Subcutaneous abdominal adipose tissue (tissue), 5 donors: ENCODE measurements at regions not wholly inside any gene's neighbourhood (a gene's known extent, or its start where the extent isn't known, plus 50 kb on each side); places are given as distances from the start of the nearest gene placed in this dataset.

Experiments used
- H3K27ac ChIP-seq: one replicate; pipeline ENCODE4 v1.7.0; 2013; ENCODE audit warnings: low read depth, mild to moderate bottlenecking, inconsistent platforms, low read length, moderate library complexity
- H3K27me3 ChIP-seq, 5 donors: one replicate each; pipeline ENCODE4 v1.7.0; 2013; ENCODE audit warnings: low read length in 5 of 5, inconsistent platforms in 1 of 5; ENCODE audit not compliant: control insufficient read depth in 5 of 5, insufficient read depth in 4 of 5
- H3K36me3 ChIP-seq, 5 donors: one replicate each; pipeline ENCODE4 v1.7.0; 2013; ENCODE audit warnings: low read length in 5 of 5; ENCODE audit not compliant: control insufficient read depth in 5 of 5, insufficient read depth in 5 of 5
- H3K4me1 ChIP-seq, 5 donors: one replicate each; pipeline ENCODE4 v1.7.0; 2013; ENCODE audit warnings: low read length in 5 of 5, mild to moderate bottlenecking in 3 of 5, moderate library complexity in 1 of 5; ENCODE audit not compliant: control insufficient read depth in 5 of 5, insufficient read depth in 5 of 5
- H3K4me3 ChIP-seq, 5 donors: one replicate each; pipeline ENCODE4 v1.7.0; 2013; ENCODE audit warnings: low read length in 5 of 5, low read depth in 1 of 5
- H3K9ac ChIP-seq, 5 donors: one replicate each; pipeline ENCODE4 v1.7.0; 2013; ENCODE audit warnings: low read length in 5 of 5, mild to moderate bottlenecking in 4 of 5, moderate library complexity in 3 of 5
- H3K9me3 ChIP-seq, 5 donors: one replicate each; pipeline ENCODE4 v1.7.0; 2013; ENCODE audit warnings: low read length in 5 of 5; ENCODE audit not compliant: control insufficient read depth in 5 of 5
- donor health status: healthy.
- donor health status: healthy.
- donor health status: healthy.
- donor health status: healthy.
- donor health status: healthy.

DNA sequence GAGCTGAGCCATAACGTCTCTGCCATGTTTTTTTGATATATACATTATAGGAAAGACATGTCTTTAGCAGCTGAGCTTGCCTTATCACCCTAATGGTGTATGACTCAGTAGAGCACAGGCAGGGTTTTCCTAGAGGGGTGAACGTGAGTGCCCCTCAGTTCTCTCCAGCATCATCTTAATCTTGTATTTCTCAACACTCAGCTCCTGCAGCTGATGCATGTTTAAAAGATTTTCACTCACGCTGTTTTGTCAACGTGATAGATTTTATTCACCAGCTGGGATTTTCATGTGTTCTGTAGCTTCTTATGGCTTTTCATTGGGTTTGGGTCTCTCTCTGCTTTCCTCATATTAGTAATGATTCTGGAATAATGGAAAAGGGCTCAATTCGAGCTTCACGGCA is 186.0 kb upstream of the PMFBP1 start:
- Histone ChIP-seq H3K9me3 (peaks cover 0 to 2% (median 0%) of the 10 kb centered on the region in 5 donors), H3K9ac (no peak overlapping the region), H3K27ac (no peak overlapping the region), H3K4me1 (no peaks in the 10 kb centered on the region), H3K27me3 (no peaks in the 10 kb centered on the region), H3K4me3 (no peak overlapping the region), H3K36me3 (no peaks in the 10 kb centered on the region)

DNA sequence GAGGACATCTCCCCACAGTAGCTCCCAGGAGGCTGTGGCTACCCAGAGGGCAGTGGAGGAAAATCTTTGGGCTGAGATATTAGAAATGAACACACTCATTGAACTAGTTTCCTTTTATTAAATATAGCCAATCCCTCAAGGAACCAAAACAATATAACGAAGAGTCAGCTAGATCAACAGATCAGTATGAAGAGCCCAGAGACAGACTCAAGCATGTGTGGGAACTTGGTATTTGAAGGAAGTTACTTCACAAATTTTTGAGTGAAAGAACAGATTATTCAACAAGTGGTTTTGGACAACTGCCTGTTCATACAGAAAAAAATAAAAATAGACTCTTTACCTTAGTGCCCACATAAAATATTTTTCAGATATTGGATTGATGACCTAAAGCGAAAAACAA is 183.6 kb upstream of the PMFBP1 start:
- H3K4me3 ChIP-seq, result no peak overlapping the region
- H3K27ac ChIP-seq, result no peak overlapping the region
- peaks cover 0 to 2% (median 0%) of the 10 kb centered on the region in 5 donors for H3K9me3 ChIP-seq
- no peaks in the 10 kb centered on the region for H3K27me3 ChIP-seq
- no peaks in the 10 kb centered on the region for H3K4me1 ChIP-seq
- H3K9ac ChIP-seq, result no peak overlapping the region
- H3K36me3 ChIP-seq, result no peaks in the 10 kb centered on the region

DNA sequence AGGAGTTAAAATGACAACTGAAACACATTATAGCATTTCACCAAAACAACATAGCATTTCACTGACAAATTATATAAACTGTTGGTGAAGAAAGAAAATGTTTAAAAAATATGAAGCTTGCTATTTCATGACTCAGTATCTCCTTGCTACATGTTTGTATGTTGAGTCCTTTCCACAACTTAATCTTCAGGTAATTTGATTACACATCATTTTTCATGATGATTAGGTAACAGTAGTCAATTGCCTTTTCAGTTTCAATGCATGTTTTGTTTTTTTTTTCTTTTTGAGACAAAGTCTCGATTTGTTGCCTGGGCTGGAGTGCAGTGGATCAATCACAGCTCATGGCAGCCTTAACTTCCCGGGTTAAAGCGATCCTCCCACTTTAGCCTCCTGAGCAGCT is 177.8 kb upstream of the PMFBP1 start:
- H3K27me3 ChIP-seq, result no peaks in the 10 kb centered on the region
- H3K36me3 ChIP-seq, result no peaks in the 10 kb centered on the region
- H3K9ac ChIP-seq, result no peak overlapping the region
- H3K4me3 ChIP-seq, result no peak overlapping the region
- H3K9me3 ChIP-seq, result no peaks in the 10 kb centered on the region
- no peak overlapping the region for H3K27ac ChIP-seq
- no peaks in the 10 kb centered on the region for H3K4me1 ChIP-seq

DNA sequence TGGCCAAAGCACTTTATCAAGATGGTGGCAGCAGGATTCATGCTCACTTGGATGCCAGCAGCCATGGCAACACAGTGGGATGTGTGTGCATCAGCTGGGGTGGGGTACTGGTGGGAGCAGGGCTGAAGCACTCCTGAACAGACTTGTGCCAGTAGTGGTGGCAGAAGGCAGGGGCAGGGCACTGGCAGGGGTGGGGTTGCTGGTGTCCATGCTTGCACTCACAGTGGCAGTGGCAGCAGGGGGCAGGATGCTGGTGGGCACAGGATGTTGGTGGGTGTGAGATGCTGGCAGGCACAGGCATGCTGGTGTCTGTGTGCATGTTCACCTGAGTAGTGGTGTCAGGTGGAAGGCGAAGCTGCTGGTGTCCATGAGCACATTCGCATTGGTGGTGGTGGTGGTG is 161.0 kb upstream of the PMFBP1 start:
- Histone ChIP-seq H3K9ac (no peak overlapping the region), H3K9me3 (peaks cover 0 to 17% (median 9%) of the 10 kb centered on the region in 5 donors), H3K27ac (no peak overlapping the region), H3K27me3 (no peaks in the 10 kb centered on the region), H3K36me3 (no peaks in the 10 kb centered on the region), H3K4me3 (no peak overlapping the region), H3K4me1 (no peaks in the 10 kb centered on the region)

DNA sequence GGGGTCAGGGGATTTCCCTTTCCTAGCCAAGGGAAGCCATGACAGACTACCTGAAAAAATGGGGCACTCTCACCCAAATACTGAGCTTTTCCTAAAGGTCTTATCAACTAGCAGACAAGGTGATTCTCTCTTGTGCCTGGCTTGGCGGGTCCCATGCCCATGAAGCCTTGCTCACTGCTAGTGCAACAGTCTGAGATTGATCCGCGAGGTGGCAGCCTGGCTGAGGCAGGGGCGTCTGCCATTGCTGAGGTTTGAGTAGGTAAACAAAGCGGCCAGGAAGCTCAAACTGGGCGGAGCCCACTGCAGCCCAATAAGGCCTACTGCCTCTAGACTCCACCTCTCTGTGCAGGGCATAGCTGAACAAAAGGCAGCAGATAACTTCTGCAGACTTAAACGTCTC is 152.6 kb upstream of the PMFBP1 start:
- H3K9ac ChIP-seq, result no peak overlapping the region

DNA sequence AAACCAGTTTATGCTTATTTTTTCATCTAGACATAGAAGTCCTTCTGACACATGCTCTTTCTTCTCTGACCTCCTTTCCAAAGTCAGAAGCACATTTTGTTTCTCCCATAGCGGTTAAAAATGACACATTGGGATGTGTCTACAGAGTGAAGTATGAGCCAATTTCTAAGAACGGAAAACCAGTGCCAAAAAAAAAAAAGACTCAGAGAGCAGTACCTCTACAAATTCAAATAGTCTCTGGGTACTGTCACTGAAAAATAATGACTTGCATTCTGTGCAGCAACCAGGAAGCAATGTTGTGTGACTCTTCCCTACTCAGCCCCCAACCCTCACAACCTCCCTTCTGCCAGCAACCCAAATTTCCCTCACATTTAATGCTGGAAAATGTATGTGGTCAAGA is 145.5 kb upstream of the PMFBP1 start:
- Histone ChIP-seq H3K9me3 (peaks cover 0 to 9% (median 6%) of the 10 kb centered on the region in 5 donors), H3K36me3 (no peaks in the 10 kb centered on the region), H3K4me1 (peaks cover 0 to 13% (median 7%) of the 10 kb centered on the region in 5 donors), H3K27ac (no peak overlapping the region), H3K4me3 (no peak overlapping the region), H3K27me3 (no peaks in the 10 kb centered on the region), H3K9ac (no peak overlapping the region)

More for the DNA sequence above, 152.6 kb upstream of the PMFBP1 start:
- Histone ChIP-seq H3K27me3 (no peaks in the 10 kb centered on the region), H3K27ac (no peak overlapping the region), H3K9me3 (peaks cover 0 to 6% (median 5%) of the 10 kb centered on the region in 5 donors), H3K4me1 (no peaks in the 10 kb centered on the region), H3K4me3 (no peak overlapping the region), H3K36me3 (no peaks in the 10 kb centered on the region)

DNA sequence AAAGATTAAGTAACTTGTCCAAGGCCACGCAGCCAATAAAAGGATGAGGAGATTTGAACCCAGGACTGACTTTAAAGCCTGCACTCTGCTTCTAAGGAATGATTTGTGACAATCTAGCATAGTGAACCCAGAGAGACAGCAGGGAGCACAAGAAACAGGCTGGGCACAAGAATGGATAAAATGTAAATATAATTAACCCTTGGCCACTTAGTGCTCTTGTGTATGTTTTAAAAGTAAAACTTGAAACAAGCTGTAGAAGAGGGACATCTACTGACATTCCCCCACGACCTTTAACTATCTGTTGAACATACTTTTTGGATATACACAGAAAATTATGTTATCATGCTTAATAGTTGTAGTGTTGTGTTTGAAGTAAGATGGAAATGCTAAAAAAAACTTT is 141.9 kb upstream of the PMFBP1 start:
- Histone ChIP-seq H3K36me3 (no peaks in the 10 kb centered on the region), H3K27ac (no peak overlapping the region), H3K9me3 (peaks cover 0 to 4% (median 0%) of the 10 kb centered on the region in 5 donors), H3K27me3 (no peaks in the 10 kb centered on the region), H3K4me1 (peaks cover 0 to 13% (median 7%) of the 10 kb centered on the region in 5 donors), H3K9ac (no peak overlapping the region), H3K4me3 (no peak overlapping the region)

DNA sequence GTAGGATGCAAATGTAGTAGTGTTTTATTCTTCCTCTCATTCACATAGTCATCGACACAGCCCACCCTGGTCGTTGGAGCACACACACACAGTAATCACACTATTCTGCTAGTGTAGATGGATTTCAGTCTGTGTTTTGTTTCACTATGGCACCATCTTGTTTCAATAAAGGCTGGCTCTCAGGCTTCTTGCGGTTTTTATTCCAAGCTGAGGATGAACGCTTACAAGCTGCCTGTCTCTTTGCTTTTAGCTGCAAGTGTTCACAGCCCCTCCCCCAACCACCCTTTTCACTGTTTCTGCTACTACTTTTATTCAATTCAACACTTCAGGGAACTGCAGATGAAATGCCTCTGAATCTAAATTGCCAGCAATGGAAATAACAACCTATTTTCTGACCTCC is 140.9 kb upstream of the PMFBP1 start:
- H3K27ac ChIP-seq, result no peak overlapping the region

DNA sequence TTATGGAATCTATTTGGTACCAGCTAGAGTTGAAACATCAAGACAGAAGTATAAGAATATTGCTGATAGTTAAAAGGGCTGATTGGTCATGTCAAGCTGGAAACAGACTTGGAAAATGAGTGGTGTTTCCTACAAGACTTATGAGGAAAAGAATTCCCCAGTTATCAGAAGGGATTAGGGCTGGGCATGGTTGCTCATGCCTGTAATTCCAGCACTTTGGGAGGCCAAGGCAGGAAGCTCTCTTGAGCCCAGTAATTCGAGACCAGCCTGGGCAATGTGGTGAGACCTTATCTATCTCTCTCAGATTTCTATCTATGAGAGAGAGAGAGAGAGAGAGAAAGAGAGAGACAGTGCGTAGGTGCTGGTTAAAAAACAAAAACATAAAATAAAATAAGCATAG is 139.5 kb upstream of the PMFBP1 start:
- no peaks in the 10 kb centered on the region for H3K36me3 ChIP-seq
- H3K4me3 ChIP-seq, result no peak overlapping the region
- peaks cover 0 to 7% (median 0%) of the 10 kb centered on the region in 5 donors for H3K9me3 ChIP-seq
- H3K27me3 ChIP-seq, result no peaks in the 10 kb centered on the region
- H3K9ac ChIP-seq, result no peak overlapping the region
- no peak overlapping the region for H3K27ac ChIP-seq
- H3K4me1 ChIP-seq, result no peaks in the 10 kb centered on the region

More for the DNA sequence above, 140.9 kb upstream of the PMFBP1 start:
- H3K4me1 ChIP-seq, result peaks cover 0 to 13% (median 7%) of the 10 kb centered on the region in 5 donors
- no peak overlapping the region for H3K4me3 ChIP-seq
- no peaks in the 10 kb centered on the region for H3K36me3 ChIP-seq
- no peak overlapping the region for H3K9ac ChIP-seq
- no peaks in the 10 kb centered on the region for H3K27me3 ChIP-seq
- H3K9me3 ChIP-seq, result peaks cover 0 to 4% (median 0%) of the 10 kb centered on the region in 5 donors

DNA sequence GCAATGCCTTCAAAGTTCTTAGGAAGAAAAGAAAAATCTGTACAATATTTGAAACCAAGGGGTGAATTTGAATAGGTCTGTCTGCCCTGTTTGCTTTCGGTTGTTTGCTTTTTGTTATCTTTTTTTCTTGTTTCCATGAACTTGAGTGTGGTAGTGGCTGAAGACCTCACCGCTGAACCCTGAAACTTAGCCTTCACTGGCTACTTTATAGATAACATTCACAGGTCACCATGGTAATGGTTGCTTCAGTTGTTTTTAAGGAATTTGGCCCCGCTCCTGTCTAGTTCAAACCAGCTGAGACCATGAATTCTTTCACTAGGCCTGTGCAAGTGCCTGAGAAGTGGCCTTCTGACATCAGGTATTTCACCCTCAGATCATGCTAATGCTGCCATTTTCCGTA is 137.0 kb upstream of the PMFBP1 start:
- peaks cover 0 to 7% (median 0%) of the 10 kb centered on the region in 5 donors for H3K9me3 ChIP-seq
- no peaks in the 10 kb centered on the region for H3K36me3 ChIP-seq
- H3K4me3 ChIP-seq, result no peak overlapping the region
- no peaks in the 10 kb centered on the region for H3K27me3 ChIP-seq
- no peak overlapping the region for H3K9ac ChIP-seq
- no peak overlapping the region for H3K27ac ChIP-seq
- H3K4me1 ChIP-seq, result no peaks in the 10 kb centered on the region

DNA sequence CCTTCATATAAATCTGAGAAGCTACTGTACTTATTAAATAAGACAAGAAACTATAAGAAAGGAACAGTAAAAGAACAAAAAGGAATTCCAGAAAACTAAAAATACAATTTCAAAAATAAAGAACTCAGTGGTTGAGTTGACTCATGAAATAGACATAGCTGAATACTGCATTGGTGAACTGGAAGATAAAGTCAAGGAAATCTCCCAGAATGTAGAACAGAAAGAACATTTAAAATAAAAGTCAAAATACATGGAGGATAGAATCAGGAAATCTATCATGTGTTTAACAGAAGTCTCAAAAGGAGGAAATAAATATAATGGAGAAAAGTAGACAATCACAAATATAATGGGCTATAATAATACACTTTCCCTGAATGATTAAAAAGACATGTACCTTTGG is 136.4 kb upstream of the PMFBP1 start:
- H3K36me3 ChIP-seq, result no peaks in the 10 kb centered on the region
- peaks cover 0 to 7% (median 0%) of the 10 kb centered on the region in 5 donors for H3K9me3 ChIP-seq
- H3K9ac ChIP-seq, result no peak overlapping the region
- no peak overlapping the region for H3K4me3 ChIP-seq
- no peak overlapping the region for H3K27ac ChIP-seq
- H3K4me1 ChIP-seq, result no peaks in the 10 kb centered on the region
- no peaks in the 10 kb centered on the region for H3K27me3 ChIP-seq
